Suppressor macrophage treated with lipopolysaccharide for 4 hours (primary cell): ENCODE measurements at regions not wholly inside any gene's neighbourhood (a gene's known extent, or its start where the extent isn't known, plus 50 kb on each side); places are given as distances from the start of the nearest gene placed in this dataset.
"Not testable (repeated sequence)": the region's sequence is repeated elsewhere in the genome, so short reads cannot be mapped to it uniquely, and the experiment has no call there.

ENCODE experiments used
- DNase-seq: peaks from one replicate; pipeline ENCODE4 v3.0.0-alpha.2; 2020

- not testable (repeated sequence) for DNase-seq
Measured at GRCh38 chr14:53242898-53243297, 89.8 kb upstream of the DDHD1 start.

GRCh38 chr14:53237488-53237887 lies 84.4 kb upstream of the DDHD1 start:
- DNase-seq: no peak

GRCh38 chr14:53236708-53237107 lies 83.6 kb upstream of the DDHD1 start:
- DNase-seq: no peak

- no peak for DNase-seq
Measured at GRCh38 chr14:53231171-53231570, 78.0 kb upstream of the DDHD1 start.

GRCh38 chr14:53228966-53229365 lies 75.8 kb upstream of the DDHD1 start:
- DNase-seq: no peak

GRCh38 chr14:53227154-53227718 lies 74.1 kb upstream of the DDHD1 start:
- DNase-seq: no peak

- no peak for DNase-seq
Measured at GRCh38 chr14:53226553-53226952, 73.4 kb upstream of the DDHD1 start.

- no peak for DNase-seq
Measured at GRCh38 chr14:53220914-53221313, 67.8 kb upstream of the DDHD1 start.

- no peak for DNase-seq
Measured at GRCh38 chr14:53218161-53218560, 65.0 kb upstream of the DDHD1 start.

GRCh38 chr14:53217316-53217994 lies 64.3 kb upstream of the DDHD1 start:
- DNase-seq: peak; percentile 74

- DNase-seq: not testable (repeated sequence)
Measured at GRCh38 chr14:53216955-53217315, 63.8 kb upstream of the DDHD1 start.

- DNase-seq: not testable (repeated sequence)
Measured at GRCh38 chr14:53216478-53216877, 63.4 kb upstream of the DDHD1 start.

- no peak for DNase-seq
Measured at GRCh38 chr14:53215101-53215500, 62.0 kb upstream of the DDHD1 start.

- DNase-seq: no peak
Measured at GRCh38 chr14:53214384-53214783, 61.3 kb upstream of the DDHD1 start.

GRCh38 chr14:53213761-53214160 lies 60.6 kb upstream of the DDHD1 start:
- peak; percentile 15 for DNase-seq

GRCh38 chr14:53209370-53209769 lies 56.2 kb upstream of the DDHD1 start:
- DNase-seq: peak; percentile 54
